ENCODE measurements at regions not wholly inside any gene's neighbourhood (a gene's known extent, or its start where the extent isn't known, plus 50 kb on each side); places are given as distances from the start of the nearest gene placed in this dataset.

GRCh38 chrX:35276115-35276514 is 333.5 kb downstream of the FAM47B start:
- no peak for TF ChIP-seq CTCF (IDR thresholded peaks at IDR 0.05)
- TF ChIP-seq STAT6 (CRISPR knock-in tag; conservative IDR thresholded peaks at IDR 0.05; ENCODE audit: low read depth): no peak
- no peak for TF ChIP-seq ZBTB21 (CRISPR knock-in tag; IDR thresholded peaks at IDR 0.05; ENCODE audit: borderline replicate concordance)
- TF ChIP-seq KAT7 (CRISPR knock-in tag; IDR thresholded peaks at IDR 0.05; ENCODE audit: borderline replicate concordance): no peak
